Fibroblast of lung (primary cell): ENCODE measurements at regions not wholly inside any gene's neighbourhood (a gene's known extent, or its start where the extent isn't known, plus 50 kb on each side); places are given as distances from the start of the nearest gene placed in this dataset.

Source experiments
- DNase-seq, 2 donors: peaks; one replicate each; pipeline versions ENCODE4 v3.0.0 to v3.0.0-alpha.2; 2010; ENCODE audit warnings: low read depth in 2 of 2
- H2AFZ ChIP-seq: 2 replicates; pipeline ENCODE4 v1.5.1; 2012; ENCODE audit warnings: low read length, control low read depth, inconsistent platforms
- H3K27ac ChIP-seq: 2 replicates; pipeline ENCODE4 v1.5.1; 2011; ENCODE audit warnings: low read length, control low read depth; ENCODE audit not compliant: insufficient read depth
- H3K27me3 ChIP-seq: 2 replicates; pipeline ENCODE4 v1.5.1; 2011; ENCODE audit warnings: mild to moderate bottlenecking, low read length; ENCODE audit not compliant: control insufficient read depth, insufficient read depth
- H3K36me3 ChIP-seq: 2 replicates; pipeline ENCODE4 v1.5.1; 2011; ENCODE audit warnings: low read length; ENCODE audit not compliant: control insufficient read depth, insufficient read depth
- H3K4me1 ChIP-seq: 2 replicates; pipeline ENCODE4 v1.5.1; 2011; ENCODE audit warnings: low read length; ENCODE audit not compliant: control insufficient read depth, insufficient read depth; ENCODE audit errors: extremely low read depth
- H3K4me2 ChIP-seq: 2 replicates; pipeline ENCODE4 v1.5.1; 2011; ENCODE audit warnings: low read length, control low read depth; ENCODE audit not compliant: insufficient read depth; ENCODE audit errors: extremely low read depth
- H3K4me3 ChIP-seq, 4 experiments: fragments of 200-600 bp in 1 of 4; sonication (generic) in 1 of 4; replicated peaks in 1 of 4; 2 replicates each; pipeline ENCODE4 v1.5.1; 2011 to 2016; ENCODE audit warnings: low read length in 4 of 4, low read depth in 3 of 4, mild to moderate bottlenecking in 3 of 4, control low read depth in 2 of 4, inconsistent platforms in 1 of 4, mixed read lengths in 1 of 4; ENCODE audit not compliant: insufficient read depth in 1 of 4; ENCODE audit errors: control extremely low read depth in 1 of 4
- H3K79me2 ChIP-seq: 2 replicates; pipeline ENCODE4 v1.5.1; 2012; ENCODE audit warnings: mild to moderate bottlenecking, low read length, inconsistent platforms; ENCODE audit not compliant: control insufficient read depth, insufficient read depth
- H3K9ac ChIP-seq: 2 replicates; pipeline ENCODE4 v1.5.1; 2011; ENCODE audit warnings: mild to moderate bottlenecking, low read length, control low read depth; ENCODE audit not compliant: insufficient read depth
- H3K9me3 ChIP-seq: 2 replicates; pipeline ENCODE4 v1.5.1; 2012; ENCODE audit warnings: low read depth, low read length; ENCODE audit not compliant: control insufficient read depth, insufficient read depth
- H4K20me1 ChIP-seq: 2 replicates; pipeline ENCODE4 v1.5.1; 2011; ENCODE audit warnings: low read length; ENCODE audit not compliant: control insufficient read depth, insufficient read depth; ENCODE audit errors: extremely low read depth
- CTCF ChIP-seq, 2 donors: IDR thresholded peaks in 1 of 2; conservative IDR thresholded peaks in 1 of 2; 1 replicate in 1 of 2; 2 replicates in 1 of 2; pipeline ENCODE4 v1.5.1; 2011 to 2012; ENCODE audit warnings: low read length in 2 of 2, control low read depth in 1 of 2, inconsistent platforms in 1 of 2, low read depth in 1 of 2, mild to moderate bottlenecking in 1 of 2
- EZH2 ChIP-seq: IDR thresholded peaks from 2 replicates; pipeline ENCODE4 v1.5.1; 2012; ENCODE audit warnings: low read length, control low read depth, mild to moderate bottlenecking; ENCODE audit errors: missing control alignments

- DNase-seq = no peak
- H3K4me3 ChIP-seq = no peak overlapping the region
- TF ChIP-seq CTCF (conservative IDR thresholded peaks at IDR 0.05 in 1 of 2, IDR thresholded peaks at IDR 0.05 in 1 of 2; ENCODE audit: low read depth in 1 of 2, low read length in 2 of 2) = no peak
- TF ChIP-seq EZH2 = no peak
Measured at GRCh38 chr13:99619207-99619606, 117.9 kb downstream of the TM9SF2 start.

GRCh38 chr13:99617474-99618255 is 116.4 kb downstream of the TM9SF2 start:
- Histone ChIP-seq H3K27me3 (no peaks in the 10 kb centered on the region), H4K20me1 (no peaks in the 10 kb centered on the region), H3K79me2 (no peaks in the 10 kb centered on the region), H2AFZ (no peak overlapping the region), H3K9ac (no peak overlapping the region), H3K4me3 (no peak overlapping the region), H3K36me3 (no peaks in the 10 kb centered on the region), H3K27ac (no peak overlapping the region), H3K4me2 (no peak overlapping the region), H3K4me1 (no peaks in the 10 kb centered on the region), H3K9me3 (no peaks in the 10 kb centered on the region)
- TF ChIP-seq EZH2 = no peak
- peak; percentile 71 to 87 for TF ChIP-seq CTCF (conservative IDR thresholded peaks at IDR 0.05 in 1 of 2, IDR thresholded peaks at IDR 0.05 in 1 of 2; ENCODE audit: low read depth in 1 of 2, low read length in 2 of 2)
- peak; percentile 35 to 62 for DNase-seq

More at GRCh38 chr13:99619207-99619606, 117.9 kb downstream of the TM9SF2 start:
- H3K27ac ChIP-seq = no peak overlapping the region
- H3K36me3 ChIP-seq = no peaks in the 10 kb centered on the region
- no peak overlapping the region for H2AFZ ChIP-seq
- H3K4me1 ChIP-seq = no peaks in the 10 kb centered on the region
- H4K20me1 ChIP-seq = no peaks in the 10 kb centered on the region
- no peaks in the 10 kb centered on the region for H3K9me3 ChIP-seq
- no peaks in the 10 kb centered on the region for H3K79me2 ChIP-seq
- no peak overlapping the region for H3K9ac ChIP-seq
- no peak overlapping the region for H3K4me2 ChIP-seq
- H3K27me3 ChIP-seq = no peaks in the 10 kb centered on the region

GRCh38 chr13:99614465-99614885 is 113.2 kb downstream of the TM9SF2 start:
- H3K4me1 ChIP-seq = no peaks in the 10 kb centered on the region
- no peak for TF ChIP-seq EZH2
- no peak for TF ChIP-seq CTCF (conservative IDR thresholded peaks at IDR 0.05 in 1 of 2, IDR thresholded peaks at IDR 0.05 in 1 of 2; ENCODE audit: low read depth in 1 of 2, low read length in 2 of 2)
- H3K79me2 ChIP-seq = no peaks in the 10 kb centered on the region
- H2AFZ ChIP-seq = no peak overlapping the region
- no peak overlapping the region for H3K27ac ChIP-seq
- H4K20me1 ChIP-seq = no peaks in the 10 kb centered on the region
- no peak for DNase-seq
- H3K4me3 ChIP-seq = no peak overlapping the region
- H3K9ac ChIP-seq = no peak overlapping the region
- H3K36me3 ChIP-seq = no peaks in the 10 kb centered on the region
- no peak overlapping the region for H3K4me2 ChIP-seq
- H3K9me3 ChIP-seq = no peaks in the 10 kb centered on the region
- H3K27me3 ChIP-seq = no peaks in the 10 kb centered on the region
